DND-41 (cell line): ENCODE measurements at regions not wholly inside any gene's neighbourhood (a gene's known extent, or its start where the extent isn't known, plus 50 kb on each side); places are given as distances from the start of the nearest gene placed in this dataset.

ENCODE experiments used
- ATAC-seq: fragments of 200-7000 bp; cut with Tn5 transposase; 3 replicates; pipeline ENCODE4 v1.9.1; 2021; ENCODE audit warnings: low read depth; ENCODE audit not compliant: insufficient read depth
- DNase-seq: peaks from one replicate; pipeline ENCODE4 v3.0.0-alpha.2; 2020
- H2AFZ ChIP-seq: 2 replicates; pipeline ENCODE4 v1.6.0; 2012; ENCODE audit warnings: low read depth, low read length
- H3K27ac ChIP-seq: 2 replicates; pipeline ENCODE4 v1.5.1; 2012; ENCODE audit warnings: low read length, inconsistent platforms
- H3K27me3 ChIP-seq: fragments of 200-600 bp; sonication (generic); 2 replicates; pipeline ENCODE4 v1.6.0; 2012; ENCODE audit warnings: low read length, mild to moderate bottlenecking, inconsistent platforms; ENCODE audit not compliant: insufficient read depth, poor library complexity
- H3K36me3 ChIP-seq: 2 replicates; pipeline ENCODE4 v1.5.1; 2012; ENCODE audit warnings: low read length, inconsistent platforms; ENCODE audit not compliant: insufficient read depth
- H3K4me1 ChIP-seq: 2 replicates; pipeline ENCODE4 v1.5.1; 2012; ENCODE audit warnings: mild to moderate bottlenecking, low read length; ENCODE audit not compliant: insufficient read depth
- H3K4me2 ChIP-seq: 2 replicates; pipeline ENCODE4 v1.6.0; 2012; ENCODE audit warnings: mild to moderate bottlenecking, moderate library complexity, low read length, inconsistent platforms; ENCODE audit not compliant: insufficient read depth
- H3K4me3 ChIP-seq, 2 experiments: fragments of 200-600 bp in 1 of 2; shearing (Covaris generic) in 1 of 2; 2 replicates each; pipeline ENCODE4 v1.5.1; 2012 to 2016; ENCODE audit warnings: inconsistent platforms in 2 of 2, low read length in 2 of 2, mild to moderate bottlenecking in 2 of 2, low read depth in 1 of 2, moderate library complexity in 1 of 2
- H3K79me2 ChIP-seq: 2 replicates; pipeline ENCODE4 v1.6.0; 2012; ENCODE audit warnings: low read length, inconsistent platforms; ENCODE audit not compliant: insufficient read depth
- H3K9ac ChIP-seq: 2 replicates; pipeline ENCODE4 v1.6.0; 2012; ENCODE audit warnings: low read depth, mild to moderate bottlenecking, inconsistent platforms, low read length, moderate library complexity
- H3K9me3 ChIP-seq: 2 replicates; pipeline ENCODE4 v1.5.1; 2012; ENCODE audit warnings: low read length, moderate library complexity, mild to moderate bottlenecking, inconsistent platforms; ENCODE audit not compliant: insufficient read depth, severe bottlenecking
- H4K20me1 ChIP-seq: 2 replicates; pipeline ENCODE4 v1.6.0; 2012; ENCODE audit warnings: low read length; ENCODE audit not compliant: insufficient read depth
- EZH2 ChIP-seq: IDR thresholded peaks from 3 replicates; pipeline ENCODE4 v1.6.1; 2012; ENCODE audit warnings: borderline replicate concordance, low read depth, mild to moderate bottlenecking, moderate library complexity, low read length, inconsistent platforms; ENCODE audit not compliant: severe bottlenecking
- TF ChIP-seq, protein P1 (sequence below): IDR thresholded peaks from 2 replicates; pipeline ENCODE4 v1.5.1; 2012; ENCODE audit warnings: borderline replicate concordance, low read length, moderate library complexity, mild to moderate bottlenecking; ENCODE audit not compliant: poor library complexity, severe bottlenecking; ENCODE audit errors: extremely low read depth

- H3K36me3 ChIP-seq: no peaks in the 10 kb centered on the region
- ATAC-seq (no peak), DNase-seq (no peak)
- no peak overlapping the region for H3K9ac ChIP-seq
- no peak overlapping the region for H2AFZ ChIP-seq
- H3K4me2 ChIP-seq: no peak overlapping the region
- H3K79me2 ChIP-seq: no peaks in the 10 kb centered on the region
- no peak overlapping the region for H3K27ac ChIP-seq
- TF ChIP-seq, protein P1, sequence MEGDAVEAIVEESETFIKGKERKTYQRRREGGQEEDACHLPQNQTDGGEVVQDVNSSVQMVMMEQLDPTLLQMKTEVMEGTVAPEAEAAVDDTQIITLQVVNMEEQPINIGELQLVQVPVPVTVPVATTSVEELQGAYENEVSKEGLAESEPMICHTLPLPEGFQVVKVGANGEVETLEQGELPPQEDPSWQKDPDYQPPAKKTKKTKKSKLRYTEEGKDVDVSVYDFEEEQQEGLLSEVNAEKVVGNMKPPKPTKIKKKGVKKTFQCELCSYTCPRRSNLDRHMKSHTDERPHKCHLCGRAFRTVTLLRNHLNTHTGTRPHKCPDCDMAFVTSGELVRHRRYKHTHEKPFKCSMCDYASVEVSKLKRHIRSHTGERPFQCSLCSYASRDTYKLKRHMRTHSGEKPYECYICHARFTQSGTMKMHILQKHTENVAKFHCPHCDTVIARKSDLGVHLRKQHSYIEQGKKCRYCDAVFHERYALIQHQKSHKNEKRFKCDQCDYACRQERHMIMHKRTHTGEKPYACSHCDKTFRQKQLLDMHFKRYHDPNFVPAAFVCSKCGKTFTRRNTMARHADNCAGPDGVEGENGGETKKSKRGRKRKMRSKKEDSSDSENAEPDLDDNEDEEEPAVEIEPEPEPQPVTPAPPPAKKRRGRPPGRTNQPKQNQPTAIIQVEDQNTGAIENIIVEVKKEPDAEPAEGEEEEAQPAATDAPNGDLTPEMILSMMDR: no peak
- no peak for TF ChIP-seq EZH2
- H3K9me3 ChIP-seq: no peaks in the 10 kb centered on the region
- no peak overlapping the region for H3K4me3 ChIP-seq
- H4K20me1 ChIP-seq: no peaks in the 10 kb centered on the region
- peaks cover 2% of the 10 kb centered on the region for H3K27me3 ChIP-seq
- H3K4me1 ChIP-seq: no peaks in the 10 kb centered on the region
These were observed 51.4 kb upstream of the LSM6 start for GRCh38 chr4:146124023-146124680.

GRCh38 chr4:146123231-146123630 lies 52.3 kb upstream of the LSM6 start:
- no peaks in the 10 kb centered on the region for H3K4me1 ChIP-seq
- no peak overlapping the region for H3K9ac ChIP-seq
- no peak overlapping the region for H2AFZ ChIP-seq
- no peak overlapping the region for H3K4me2 ChIP-seq
- no peak overlapping the region for H3K27ac ChIP-seq
- no peaks in the 10 kb centered on the region for H3K79me2 ChIP-seq
- H3K36me3 ChIP-seq: no peaks in the 10 kb centered on the region
- H4K20me1 ChIP-seq: no peaks in the 10 kb centered on the region
- no peak for DNase-seq
- H3K27me3 ChIP-seq: peaks cover 2% of the 10 kb centered on the region
- no peaks in the 10 kb centered on the region for H3K9me3 ChIP-seq
- no peak for ATAC-seq
- TF ChIP-seq, protein P1: no peak
- TF ChIP-seq EZH2: no peak
- H3K4me3 ChIP-seq: no peak overlapping the region

- H3K79me2 ChIP-seq: no peaks in the 10 kb centered on the region
- no peak overlapping the region for H3K4me3 ChIP-seq
- no peak overlapping the region for H2AFZ ChIP-seq
- H3K9me3 ChIP-seq: no peaks in the 10 kb centered on the region
- ATAC-seq (no peak), DNase-seq (no peak)
- H3K4me1 ChIP-seq: no peaks in the 10 kb centered on the region
- H3K4me2 ChIP-seq: no peak overlapping the region
- TF ChIP-seq, protein P1: no peak
- no peak for TF ChIP-seq EZH2
- no peaks in the 10 kb centered on the region for H3K36me3 ChIP-seq
- H3K27ac ChIP-seq: no peak overlapping the region
- peaks cover 2% of the 10 kb centered on the region for H3K27me3 ChIP-seq
- H4K20me1 ChIP-seq: no peaks in the 10 kb centered on the region
- no peak overlapping the region for H3K9ac ChIP-seq
These were observed 53.1 kb upstream of the LSM6 start for GRCh38 chr4:146122398-146122797.
